GM12891 (cell line): ENCODE measurements at regions not wholly inside any gene's neighbourhood (a gene's known extent, or its start where the extent isn't known, plus 50 kb on each side); places are given as distances from the start of the nearest gene placed in this dataset.

Experiments
- POLR2A ChIP-seq: IDR thresholded peaks from 2 replicates; pipeline ENCODE4 v1.6.1; 2011; ENCODE audit warnings: low read depth, low read length, control low read depth
- POLR2AphosphoS5 ChIP-seq: IDR thresholded peaks from 2 replicates; pipeline ENCODE4 v1.6.1; 2011; ENCODE audit warnings: low read depth, low read length, control low read depth

GRCh38 chr2:15069149-15069548, 436.6 kb downstream of the LRATD1 start:
- no peak for TF ChIP-seq POLR2A
- no peak for TF ChIP-seq POLR2AphosphoS5
